ENCODE measurements at regions not wholly inside any gene's neighbourhood (a gene's known extent, or its start where the extent isn't known, plus 50 kb on each side); places are given as distances from the start of the nearest gene placed in this dataset.

GRCh38 chr20:21804802-21805201 lies 99.3 kb downstream of the PAX1 start:
- ATAC-seq (ENCODE audit: low FRiP score in 2 of 2) = no peak
- no peaks in the 10 kb centered on the region for H3K9me3 ChIP-seq
- H3K27me3 ChIP-seq = no peaks in the 10 kb centered on the region
- TF ChIP-seq EP300 (IDR thresholded peaks at IDR 0.05) (no peak), POLR2AphosphoS5 (IDR thresholded peaks at IDR 0.05) (no peak)
- H3K36me3 ChIP-seq = no peaks in the 10 kb centered on the region
- H3K4me1 ChIP-seq = no peaks in the 10 kb centered on the region
- peak in 1 of 2 donors; percentile 19 for DNase-seq
- H3K27ac ChIP-seq = no peak overlapping the region
- 89 to 90% methylated on average over 8 of the region's 8 CpGs for WGBS, 2 donors
- no peak overlapping the region for H3K4me3 ChIP-seq

GRCh38 chr20:21801193-21801592 lies 95.7 kb downstream of the PAX1 start:
- WGBS, 2 donors = 58 to 66% methylated on average over 4 of the region's 4 CpGs
- DNase-seq (no peak), ATAC-seq (ENCODE audit: low FRiP score in 2 of 2) (no peak)
- Histone ChIP-seq H3K9me3 (no peaks in the 10 kb centered on the region), H3K27ac (no peak overlapping the region), H3K4me1 (no peaks in the 10 kb centered on the region), H3K27me3 (no peaks in the 10 kb centered on the region), H3K36me3 (no peaks in the 10 kb centered on the region), H3K4me3 (no peak overlapping the region)
- no peak for TF ChIP-seq CTCF (IDR thresholded peaks at IDR 0.05)
- no peak for TF ChIP-seq POLR2A (IDR thresholded peaks at IDR 0.05)
- no peak for TF ChIP-seq EP300 (IDR thresholded peaks at IDR 0.05)
- TF ChIP-seq POLR2AphosphoS5 (IDR thresholded peaks at IDR 0.05) = no peak

- no peak for TF ChIP-seq POLR2AphosphoS5 (IDR thresholded peaks at IDR 0.05)
- no peak for TF ChIP-seq EP300 (IDR thresholded peaks at IDR 0.05)
- no peak for TF ChIP-seq POLR2A (IDR thresholded peaks at IDR 0.05)
- TF ChIP-seq CTCF (IDR thresholded peaks at IDR 0.05) = no peak
- DNase-seq (no peak), ATAC-seq (ENCODE audit: low FRiP score in 2 of 2) (no peak)
- 83 to 96% methylated on average over 5 of the region's 5 CpGs for WGBS, 2 donors
- Histone ChIP-seq H3K4me1 (no peaks in the 10 kb centered on the region), H3K27me3 (no peaks in the 10 kb centered on the region), H3K9me3 (no peaks in the 10 kb centered on the region), H3K4me3 (no peak overlapping the region), H3K36me3 (no peaks in the 10 kb centered on the region), H3K27ac (no peak overlapping the region)
Measured at GRCh38 chr20:21798384-21798783, 92.9 kb downstream of the PAX1 start.

- no peak for TF ChIP-seq POLR2A (IDR thresholded peaks at IDR 0.05)
- TF ChIP-seq EP300 (IDR thresholded peaks at IDR 0.05) = no peak
- TF ChIP-seq POLR2AphosphoS5 (IDR thresholded peaks at IDR 0.05) = no peak
- TF ChIP-seq CTCF (IDR thresholded peaks at IDR 0.05) = no peak
- no peak for ATAC-seq (ENCODE audit: low FRiP score in 2 of 2)
- Histone ChIP-seq H3K4me1 (no peaks in the 10 kb centered on the region), H3K9me3 (no peaks in the 10 kb centered on the region), H3K27ac (no peak overlapping the region), H3K4me3 (no peak overlapping the region), H3K27me3 (no peaks in the 10 kb centered on the region), H3K36me3 (no peaks in the 10 kb centered on the region)
- 66 to 70% methylated on average over 1 of the region's 1 CpG for whole genome bisulfite sequencing, 2 donors
- no peak for DNase-seq
Measured at GRCh38 chr20:21796059-21796458, 90.6 kb downstream of the PAX1 start.

GRCh38 chr20:21788082-21788481 lies 82.6 kb downstream of the PAX1 start:
- Histone ChIP-seq H3K4me3 (no peak overlapping the region), H3K4me1 (no peaks in the 10 kb centered on the region), H3K36me3 (no peaks in the 10 kb centered on the region), H3K27ac (no peak overlapping the region), H3K9me3 (no peaks in the 10 kb centered on the region), H3K27me3 (no peaks in the 10 kb centered on the region)
- no peak for TF ChIP-seq EP300 (IDR thresholded peaks at IDR 0.05)
- no peak for TF ChIP-seq CTCF (IDR thresholded peaks at IDR 0.05)
- TF ChIP-seq POLR2AphosphoS5 (IDR thresholded peaks at IDR 0.05) = no peak
- TF ChIP-seq POLR2A (IDR thresholded peaks at IDR 0.05) = no peak
- no peak for ATAC-seq (ENCODE audit: low FRiP score in 2 of 2)
- 66 to 68% methylated on average over 6 of the region's 6 CpGs for WGBS, 2 donors
- no peak for DNase-seq

Data from upper lobe of left lung (tissue), 6 donors.